ENCODE measurements at regions not wholly inside any gene's neighbourhood (a gene's known extent, or its start where the extent isn't known, plus 50 kb on each side); places are given as distances from the start of the nearest gene placed in this dataset.
A peak's percentile ranks its signal among the peaks of the same experiment; 100 is the strongest.

- peaks cover 21% of the 10 kb centered on the region; the same call in 1 of the 2 replicates for H3K9me3 ChIP-seq (ENCODE audit: low read length)
- H3K4me1 ChIP-seq (ENCODE audit: insufficient read depth, low read length, poor library complexity, severe bottlenecking) = peaks cover 55% of the 10 kb centered on the region
- intact Hi-C loops (cut with micrococcal nuclease; ENCODE audit: unreplicated experiment) = no loop called here
- no peaks in the 10 kb centered on the region for H3K9me2 ChIP-seq (ENCODE audit: insufficient read depth, low read length)
- no TSS peak for BruUV-seq (replicated peaks)
- ChIA-PET CTCF (ENCODE audit: unreplicated experiment) (interaction anchor here (1.6 kb wide), 1 partner anchor 8 kb away, joined by 6 read pairs; no protein-coding TSS in a partner anchor), POLR2A (interaction anchor here (0.6 to 1.9 kb wide), 13 partner anchors 8 to 401 kb away, joined by 3 to 15 read pairs (median 4); no protein-coding TSS in a partner anchor)
- H3K36me3 ChIP-seq (ENCODE audit: insufficient read depth, low read length) = peaks cover 12% of the 10 kb centered on the region; the same call in 1 of the 2 replicates
- H2AFZ ChIP-seq (ENCODE audit: low read length) = no peak overlapping the region
- H4K20me1 ChIP-seq (ENCODE audit: insufficient read depth, low read length) = no peaks in the 10 kb centered on the region
- H3K4me2 ChIP-seq (ENCODE audit: low read length) = peak overlapping the region; percentile 40; the same call in 1 of the 2 replicates
- H3K79me2 ChIP-seq (ENCODE audit: insufficient read depth, low read depth, low read length) = no peaks in the 10 kb centered on the region
- no peak for DNase-seq (ENCODE audit: low spot score)
- no peak overlapping the region for H3K4me3 ChIP-seq (ENCODE audit: low read depth, low read length, poor library complexity, severe bottlenecking)
- H3K27ac ChIP-seq (ENCODE audit: low read depth, low read length, poor library complexity, severe bottlenecking) = peak overlapping the region; percentile 70
- no peak for TF ChIP-seq EZH2phosphoT487 (IDR thresholded peaks at IDR 0.05; ENCODE audit: borderline replicate concordance, low read depth, low read length)
- TF ChIP-seq, protein P1, sequence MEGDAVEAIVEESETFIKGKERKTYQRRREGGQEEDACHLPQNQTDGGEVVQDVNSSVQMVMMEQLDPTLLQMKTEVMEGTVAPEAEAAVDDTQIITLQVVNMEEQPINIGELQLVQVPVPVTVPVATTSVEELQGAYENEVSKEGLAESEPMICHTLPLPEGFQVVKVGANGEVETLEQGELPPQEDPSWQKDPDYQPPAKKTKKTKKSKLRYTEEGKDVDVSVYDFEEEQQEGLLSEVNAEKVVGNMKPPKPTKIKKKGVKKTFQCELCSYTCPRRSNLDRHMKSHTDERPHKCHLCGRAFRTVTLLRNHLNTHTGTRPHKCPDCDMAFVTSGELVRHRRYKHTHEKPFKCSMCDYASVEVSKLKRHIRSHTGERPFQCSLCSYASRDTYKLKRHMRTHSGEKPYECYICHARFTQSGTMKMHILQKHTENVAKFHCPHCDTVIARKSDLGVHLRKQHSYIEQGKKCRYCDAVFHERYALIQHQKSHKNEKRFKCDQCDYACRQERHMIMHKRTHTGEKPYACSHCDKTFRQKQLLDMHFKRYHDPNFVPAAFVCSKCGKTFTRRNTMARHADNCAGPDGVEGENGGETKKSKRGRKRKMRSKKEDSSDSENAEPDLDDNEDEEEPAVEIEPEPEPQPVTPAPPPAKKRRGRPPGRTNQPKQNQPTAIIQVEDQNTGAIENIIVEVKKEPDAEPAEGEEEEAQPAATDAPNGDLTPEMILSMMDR (conservative IDR thresholded peaks at IDR 0.05; ENCODE audit: low read length) = no peak
These were observed 152.7 kb downstream of the CD83 start for GRCh38 chr6:14270142-14270893.

DNA sequence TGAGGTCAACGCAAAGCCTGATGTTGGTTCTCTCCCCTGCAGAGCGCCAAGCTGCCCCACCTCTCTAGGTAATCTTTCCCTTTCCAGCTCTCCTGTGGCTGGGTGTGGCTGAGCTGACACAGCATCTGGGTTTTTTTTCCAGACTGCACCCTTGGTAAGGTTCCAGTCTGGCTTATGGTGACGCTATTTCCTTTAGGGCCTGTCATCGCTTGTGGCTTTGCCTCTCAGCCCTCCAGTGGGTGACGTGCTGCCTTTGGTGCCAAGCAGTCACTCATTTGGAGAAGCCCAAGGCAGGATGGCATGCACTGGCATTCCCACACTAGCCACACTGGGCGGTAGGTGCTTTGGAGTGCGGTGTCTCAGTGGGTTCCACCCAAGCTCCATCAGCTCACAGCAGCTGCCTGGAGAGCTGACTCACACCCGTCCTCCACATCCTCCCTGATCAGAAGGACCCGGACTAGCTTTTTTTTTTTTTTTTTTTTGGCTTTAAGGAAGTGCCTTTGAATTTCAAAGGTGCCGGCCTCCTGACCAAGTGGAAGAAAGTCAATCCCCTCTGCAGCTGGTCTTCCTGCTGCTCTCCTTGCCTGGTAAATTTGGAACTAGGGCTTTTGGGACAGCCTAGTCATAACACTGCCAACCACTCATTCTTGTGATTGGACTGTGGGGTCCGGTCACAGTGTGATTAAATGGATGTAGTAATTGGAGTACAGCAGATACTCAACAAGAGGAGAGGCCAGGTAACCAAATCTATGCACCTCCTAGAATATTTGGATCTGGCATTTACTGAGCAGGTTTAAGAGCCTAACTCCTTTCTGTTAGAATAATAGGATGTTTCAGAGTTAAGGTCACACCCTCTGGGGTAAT is 153.6 kb downstream of the CD83 start:
- Histone ChIP-seq H3K27ac (ENCODE audit: low read depth, low read length, poor library complexity, severe bottlenecking) (no peak overlapping the region), H3K4me3 (ENCODE audit: low read depth, low read length, poor library complexity, severe bottlenecking) (no peak overlapping the region), H4K20me1 (ENCODE audit: insufficient read depth, low read length) (no peaks in the 10 kb centered on the region), H3K36me3 (ENCODE audit: insufficient read depth, low read length) (peaks cover 12% of the 10 kb centered on the region; the same call in 1 of the 2 replicates), H3K4me2 (ENCODE audit: low read length) (no peak overlapping the region), H3K4me1 (ENCODE audit: insufficient read depth, low read length, poor library complexity, severe bottlenecking) (peaks cover 55% of the 10 kb centered on the region), H3K9me3 (ENCODE audit: low read length) (peaks cover 21% of the 10 kb centered on the region; the same call in 1 of the 2 replicates), H3K79me2 (ENCODE audit: insufficient read depth, low read depth, low read length) (no peaks in the 10 kb centered on the region), H3K9me2 (ENCODE audit: insufficient read depth, low read length) (no peaks in the 10 kb centered on the region), H2AFZ (ENCODE audit: low read length) (no peak overlapping the region)
- no TSS peak for BruUV-seq (replicated peaks)
- TF ChIP-seq EZH2phosphoT487 (IDR thresholded peaks at IDR 0.05; ENCODE audit: borderline replicate concordance, low read depth, low read length) = no peak
- TF ChIP-seq, protein P1 (conservative IDR thresholded peaks at IDR 0.05; ENCODE audit: low read length) = no peak
- no peak for DNase-seq (ENCODE audit: low spot score)
- POLR2A ChIA-PET = interaction anchor here (0.6 to 1.7 kb wide), 8 partner anchors 16 to 401 kb away, joined by 3 to 7 read pairs (median 4); no protein-coding TSS in a partner anchor
- intact Hi-C loops (cut with micrococcal nuclease; ENCODE audit: unreplicated experiment) = no loop called here
- CTCF ChIA-PET (ENCODE audit: unreplicated experiment) = no interaction called here
